ENCODE measurements at regions not wholly inside any gene's neighbourhood (a gene's known extent, or its start where the extent isn't known, plus 50 kb on each side); places are given as distances from the start of the nearest gene placed in this dataset.
A peak's percentile ranks its signal among the peaks of the same experiment; 100 is the strongest.

DNA sequence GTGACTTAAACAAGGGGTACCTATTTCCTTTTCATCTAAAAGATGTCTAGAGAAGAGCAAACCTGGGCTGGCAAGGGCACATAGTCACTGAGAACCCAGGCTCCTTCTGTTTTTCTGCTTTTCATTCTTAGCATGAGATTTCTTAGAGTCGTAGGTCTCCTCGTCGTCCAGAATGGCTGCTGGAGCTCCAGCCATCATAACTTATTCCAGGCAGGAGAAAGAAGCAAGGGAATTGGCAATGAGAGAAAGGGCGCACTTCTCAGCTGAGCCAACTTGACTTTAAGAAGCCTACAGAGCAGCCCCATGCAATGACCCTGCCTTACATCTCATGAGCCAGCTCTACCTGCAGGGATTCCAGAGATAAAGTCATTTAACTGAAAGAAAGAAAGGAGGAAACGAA lies 213.4 kb downstream of the BMP7 start:
- DNase-seq = no peak

DNA sequence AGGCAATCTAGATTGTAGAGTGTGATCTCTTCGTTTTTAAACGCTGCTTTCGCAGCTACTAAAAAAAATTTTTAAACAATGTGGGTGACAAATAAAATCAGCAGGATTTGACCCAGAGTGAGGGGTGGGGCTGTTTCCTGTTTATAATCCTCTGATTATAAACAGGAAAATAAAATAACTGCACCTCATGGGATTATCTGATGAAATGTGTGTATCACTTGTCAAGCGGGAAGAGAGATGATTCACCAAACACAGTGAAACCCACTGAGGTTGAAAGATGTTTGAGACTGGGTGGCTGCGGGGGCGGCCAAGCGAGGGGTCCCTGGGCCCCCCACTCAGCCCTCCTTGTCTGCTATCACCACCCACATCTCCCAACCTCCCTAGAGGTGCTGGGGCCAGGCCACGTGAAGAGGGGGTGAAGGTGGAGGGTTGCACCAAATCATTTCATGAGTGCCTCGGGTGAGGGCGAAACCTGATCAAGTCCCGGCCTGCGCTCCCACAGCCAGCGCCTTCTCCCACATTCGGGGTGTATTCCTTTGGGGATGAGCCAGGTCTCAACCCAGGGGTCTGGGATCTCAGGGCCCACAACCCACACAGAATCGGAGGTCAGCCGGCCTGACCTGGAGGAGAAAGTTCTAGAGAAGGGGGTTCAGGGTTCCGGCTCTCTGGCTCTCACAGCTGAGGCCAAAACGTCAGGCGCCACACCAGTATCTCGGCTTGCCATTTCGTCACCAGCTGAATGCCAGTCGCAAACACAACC lies 212.5 kb downstream of the BMP7 start:
- peak in 1 of 58 donors; percentile 12 for DNase-seq

DNA sequence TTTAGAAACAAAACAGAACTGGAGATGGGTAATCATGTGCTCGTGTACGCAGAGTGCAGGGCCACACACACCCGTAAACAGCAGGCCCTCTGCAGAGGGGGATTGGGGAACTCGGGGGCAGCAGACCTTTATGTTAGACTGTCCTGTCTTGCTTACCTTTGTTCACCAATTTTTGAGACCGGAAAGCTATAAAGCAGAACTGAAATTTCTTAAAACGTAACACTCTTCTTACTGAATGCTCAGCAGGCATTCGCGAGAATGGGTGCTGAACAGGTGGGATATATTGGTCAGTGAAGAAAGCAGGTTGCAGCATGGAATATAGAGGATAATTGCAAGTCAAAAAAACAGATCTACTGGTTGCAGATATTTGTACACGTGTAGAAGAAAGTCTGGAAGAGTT lies 211.1 kb downstream of the BMP7 start:
- DNase-seq = no peak

DNA sequence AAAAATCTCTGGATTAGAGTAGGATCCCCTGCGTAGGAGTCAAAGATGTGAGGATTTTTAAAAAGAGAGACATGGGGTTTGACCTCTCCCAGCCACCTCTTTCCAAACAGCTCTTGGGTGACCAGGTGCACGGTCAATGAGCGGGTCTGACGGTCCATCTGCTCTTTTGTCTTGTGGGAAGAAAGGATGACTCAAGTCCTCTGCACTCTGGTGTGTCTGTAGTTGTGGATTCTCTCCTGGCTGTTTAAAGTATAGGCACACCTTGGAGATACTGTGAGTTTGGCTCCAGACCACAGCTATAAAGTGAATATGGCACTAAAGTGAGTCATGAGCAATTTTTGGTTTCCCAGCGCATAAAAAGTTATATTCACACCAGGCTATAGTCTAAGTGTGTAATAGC lies 209.8 kb downstream of the BMP7 start:
- DNase-seq = no peak

- DNase-seq = no peak
Measured at GRCh38 chr20:57059055-57059596, 207.3 kb downstream of the BMP7 start.

DNA sequence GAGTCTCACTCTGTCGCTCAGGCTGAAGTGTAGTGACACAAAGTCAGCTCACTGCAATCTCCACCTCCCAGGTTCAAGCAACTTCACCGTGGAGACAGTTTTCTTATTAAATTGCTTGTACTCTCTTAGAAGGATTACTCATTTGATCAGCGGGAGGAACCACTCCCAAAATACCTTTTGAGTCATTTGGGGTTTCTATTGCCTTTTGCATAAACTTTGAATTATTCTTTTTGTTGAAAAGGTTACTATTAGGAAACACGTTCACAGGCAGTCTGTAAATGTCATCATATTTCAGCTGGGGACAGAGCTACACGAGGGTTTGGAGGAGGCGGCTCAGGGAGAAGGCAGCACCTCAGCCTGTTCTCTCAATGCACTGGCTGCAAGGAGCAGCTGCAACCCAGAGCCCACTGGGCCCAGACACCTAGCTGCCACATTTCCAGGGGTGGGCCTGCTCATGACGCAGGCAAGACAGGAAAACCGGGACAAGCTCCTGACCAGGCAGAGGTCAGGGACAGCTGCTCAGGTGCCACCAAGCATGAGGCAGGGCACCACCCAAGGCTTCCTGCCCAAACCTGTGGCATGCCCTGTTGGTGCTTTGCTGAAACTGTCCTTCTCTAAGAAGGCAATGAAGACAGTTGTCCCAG lies 205.9 kb downstream of the BMP7 start:
- no peak for DNase-seq

DNA sequence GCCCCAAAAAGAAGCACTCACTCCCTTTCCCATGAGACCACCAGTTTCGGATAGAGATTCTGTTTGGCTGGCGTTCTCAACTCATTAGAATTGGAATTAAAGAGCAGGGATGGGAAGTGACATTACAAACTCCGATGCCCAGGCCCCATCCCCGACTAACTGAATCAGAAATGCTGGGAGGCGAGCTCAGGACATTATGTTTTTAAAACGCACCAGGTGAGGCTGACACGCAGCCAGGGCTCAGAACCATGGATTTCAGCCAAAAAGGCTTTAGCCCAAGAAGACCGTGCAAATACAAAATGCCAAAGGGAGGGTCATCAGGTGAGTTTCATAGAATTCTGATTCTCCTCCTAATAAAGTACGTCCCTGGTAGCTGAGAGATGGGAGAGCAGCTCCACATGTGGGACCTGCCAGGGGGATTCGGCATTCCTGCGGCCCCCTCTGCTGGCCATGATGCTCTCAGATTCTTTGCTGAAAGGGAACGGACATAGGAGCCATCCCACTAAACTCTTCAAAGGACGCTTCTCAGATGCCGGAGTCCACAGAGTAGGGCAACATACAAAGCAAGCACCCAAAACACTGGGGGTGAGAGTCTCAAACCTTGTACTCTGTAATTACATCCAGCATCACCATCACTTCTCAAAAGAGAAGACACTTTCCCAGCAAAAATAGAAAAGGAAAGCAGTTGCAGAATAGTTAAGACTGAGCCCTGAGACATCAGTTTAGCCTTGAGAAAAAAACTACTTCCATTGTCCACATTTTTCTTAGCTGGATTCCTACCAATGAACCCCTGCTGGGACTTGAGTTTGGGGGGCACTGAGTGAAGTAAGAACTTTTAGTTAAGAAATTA lies 205.2 kb downstream of the BMP7 start:
- peak in 14 of 58 donors; percentile 1 to 37 (median 10) for DNase-seq

DNA sequence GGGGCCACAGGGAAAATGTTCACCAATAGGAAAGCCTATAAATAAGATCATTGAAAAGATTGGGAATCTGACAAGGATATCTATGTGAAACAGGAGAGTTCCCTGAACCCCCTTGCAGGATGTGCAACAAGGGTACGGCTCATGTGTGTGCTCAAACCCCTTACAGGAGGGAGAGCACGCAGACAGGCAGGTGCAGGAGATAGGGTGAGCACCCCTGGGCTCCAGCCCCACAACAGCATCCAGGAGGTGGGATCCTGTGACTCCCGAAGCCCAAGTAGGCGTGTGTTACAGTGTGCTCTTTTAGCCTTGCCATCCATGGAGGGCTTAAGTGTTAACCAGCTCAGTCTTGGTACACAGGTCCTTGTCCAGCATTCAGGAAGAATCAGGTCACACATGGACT lies 204.2 kb downstream of the BMP7 start:
- no peak for DNase-seq

DNA sequence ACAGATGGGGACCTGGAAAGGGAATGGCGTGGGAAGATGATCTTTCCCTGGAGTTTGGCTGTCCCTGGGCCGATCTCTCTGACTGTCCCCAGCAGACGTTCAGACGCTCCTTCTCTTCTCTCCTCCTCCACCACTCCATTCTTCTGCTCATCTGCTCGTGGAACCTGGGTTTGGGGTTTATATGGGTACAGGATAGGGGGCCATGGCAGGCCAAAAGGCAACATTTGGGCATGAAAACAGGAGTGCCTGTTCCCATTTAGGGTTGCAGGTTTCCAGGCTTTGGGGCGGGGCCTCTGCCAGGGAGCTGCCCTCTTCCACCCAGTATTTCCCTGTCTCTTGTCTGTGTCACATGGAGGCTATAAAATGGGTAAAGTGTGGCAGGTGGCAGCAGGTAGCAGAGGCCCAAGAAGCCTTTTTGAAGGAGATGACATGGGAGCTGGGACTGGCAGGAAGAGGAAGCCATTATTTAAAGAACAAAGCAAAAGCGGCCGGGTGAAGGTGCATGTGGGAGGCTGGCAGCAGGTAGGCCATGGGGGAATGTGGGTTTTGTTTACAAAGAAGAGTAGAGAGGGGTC lies 203.7 kb downstream of the BMP7 start:
- DNase-seq = no peak

DNA sequence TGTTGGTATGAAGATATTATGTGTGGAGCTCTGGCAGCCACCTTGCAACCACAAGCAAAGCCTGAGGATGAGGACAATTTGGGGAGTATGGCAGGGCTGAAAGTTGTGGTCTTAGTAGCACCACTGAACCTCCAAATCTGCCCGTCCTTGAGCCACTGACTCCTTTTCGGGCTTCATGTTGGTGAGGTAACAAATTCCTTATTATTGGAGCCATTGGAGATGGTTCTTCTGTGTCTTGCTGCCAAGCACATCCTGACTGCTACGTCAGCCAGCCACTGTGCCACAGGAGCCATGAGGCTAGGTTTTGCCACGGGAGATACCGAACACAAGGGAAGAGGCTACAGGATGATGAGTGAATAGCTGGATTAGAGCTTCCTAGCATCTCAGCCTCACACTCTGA lies 201.6 kb downstream of the BMP7 start:
- DNase-seq = no peak

- DNase-seq = no peak
Measured at GRCh38 chr20:57065646-57066045, 200.8 kb downstream of the BMP7 start.

- DNase-seq = no peak
Measured at GRCh38 chr20:57066126-57066900, 200.1 kb downstream of the BMP7 start.

GRCh38 chr20:57069442-57069841 lies 197.0 kb downstream of the BMP7 start:
- DNase-seq = no peak

- DNase-seq = no peak
Measured at GRCh38 chr20:57070296-57070695, 196.1 kb downstream of the BMP7 start.

DNA sequence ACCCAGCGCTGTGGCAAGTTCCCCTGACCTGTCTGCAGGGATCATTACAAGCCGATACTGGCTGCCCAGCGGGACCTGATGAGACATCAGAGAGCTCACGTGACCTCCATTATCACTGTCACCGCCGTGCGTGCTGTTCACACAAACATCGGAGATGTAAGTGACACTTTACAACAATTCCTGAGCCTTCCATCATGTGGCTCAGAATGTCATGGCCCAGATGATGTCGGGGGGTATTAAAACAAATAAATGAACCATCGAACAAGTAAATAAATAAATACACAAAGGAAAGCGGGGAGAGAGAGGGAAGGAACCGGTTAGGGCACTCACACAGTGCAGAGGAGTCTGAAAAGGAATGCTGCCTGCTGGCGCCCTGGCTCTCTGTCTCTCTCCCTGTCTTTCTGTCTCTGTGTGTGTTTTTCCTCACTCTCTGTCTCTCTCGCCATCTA lies 195.1 kb downstream of the BMP7 start:
- no peak for DNase-seq

- no peak for DNase-seq
Measured at GRCh38 chr20:57071954-57072583, 194.4 kb downstream of the BMP7 start.

GRCh38 chr20:57073402-57073801 lies 193.0 kb downstream of the BMP7 start:
- DNase-seq = no peak

DNA sequence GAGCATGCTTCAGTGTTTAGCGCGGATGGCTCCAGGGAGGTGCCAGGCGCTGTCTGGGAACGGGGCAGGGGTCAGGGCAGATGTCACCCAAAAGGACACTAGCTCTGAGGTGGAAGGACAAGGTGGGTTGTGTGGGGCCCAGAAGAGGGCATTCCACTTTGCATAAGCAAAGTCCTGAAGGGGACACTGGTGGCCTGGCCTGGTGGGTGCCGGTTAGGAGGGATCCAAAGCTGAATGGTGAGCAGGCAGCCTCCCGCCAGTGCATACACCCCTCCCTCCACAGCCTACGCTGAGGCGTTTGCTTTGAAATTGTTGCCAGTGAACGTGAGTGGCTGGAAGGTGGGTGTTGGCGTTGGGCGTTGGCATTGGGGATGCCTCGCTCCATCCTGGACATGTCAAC lies 192.1 kb downstream of the BMP7 start:
- no peak for DNase-seq

DNA sequence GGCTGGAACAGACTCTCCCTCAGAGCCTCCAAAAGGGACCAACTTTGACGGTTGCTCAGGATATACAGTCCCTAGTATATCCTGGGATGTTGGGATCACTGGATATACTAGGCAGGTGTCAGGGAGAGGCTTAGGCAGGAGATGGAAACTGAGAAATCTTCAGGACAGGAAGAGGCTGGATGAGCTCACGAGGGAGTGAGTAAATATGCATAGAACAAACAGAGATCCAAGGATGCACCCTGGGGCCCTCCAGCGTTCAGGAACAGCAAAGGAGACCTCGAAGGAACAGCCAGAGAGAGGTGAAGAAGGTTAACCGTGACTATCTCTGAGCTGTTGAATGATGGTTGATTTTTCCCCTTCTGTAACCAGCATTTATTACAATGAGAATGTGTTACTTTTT lies 191.3 kb downstream of the BMP7 start:
- no peak for DNase-seq

DNA sequence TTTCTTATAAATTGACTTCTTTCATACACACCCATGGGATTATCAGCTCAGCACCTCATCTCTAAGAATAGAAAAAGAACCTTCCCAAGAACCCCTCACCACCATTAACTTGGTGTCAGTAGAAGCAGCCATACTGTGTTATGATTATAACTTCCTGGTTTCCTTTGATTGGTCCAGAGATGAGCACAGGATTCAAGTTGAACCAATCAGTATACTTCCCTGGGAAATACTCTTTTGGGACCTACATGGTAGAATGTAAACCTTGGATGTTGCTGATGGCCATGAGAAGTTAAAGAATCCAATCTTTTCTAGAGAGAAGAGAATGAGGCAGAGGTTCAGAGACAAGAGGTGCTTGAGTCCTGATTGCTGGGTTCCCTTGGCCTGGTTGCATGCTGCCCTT lies 190.8 kb downstream of the BMP7 start:
- DNase-seq = no peak

All from anterior cingulate cortex (tissue), 58 donors.